ENCODE measurements at regions not wholly inside any gene's neighbourhood (a gene's known extent, or its start where the extent isn't known, plus 50 kb on each side); places are given as distances from the start of the nearest gene placed in this dataset.

GRCh38 chr14:100654025-100654813 lies 67.0 kb upstream of the BEGAIN start:
- TF ChIP-seq POLR2AphosphoS5 (IDR thresholded peaks at IDR 0.05; ENCODE audit: borderline replicate concordance, low read depth, low read length) (no peak), EZH2 (IDR thresholded peaks at IDR 0.05) (no peak)
